Tibial artery (tissue), 4 donors: ENCODE measurements at regions not wholly inside any gene's neighbourhood (a gene's known extent, or its start where the extent isn't known, plus 50 kb on each side); places are given as distances from the start of the nearest gene placed in this dataset.

Experiments
- DNase-seq, 2 donors: peaks; one replicate each; pipeline ENCODE4 v3.0.0-alpha.2; 2019
- H3K27ac ChIP-seq, 2 donors: fragments of 200-600 bp; sonication (generic) in 1 of 2; 1 replicate in 1 of 2; 2 replicates in 1 of 2; pipeline ENCODE4 v1.5.1; 2018 to 2019; ENCODE audit warnings: mild to moderate bottlenecking in 1 of 2
- H3K27me3 ChIP-seq, 2 donors: fragments of 200-600 bp; sonication (generic) in 1 of 2; one replicate each; pipeline versions ENCODE4 v1.5.1 to v1.6.0; 2016 to 2019
- H3K36me3 ChIP-seq, 3 donors: fragments of 200-600 bp; sonication (generic) in 2 of 3; one replicate each; pipeline ENCODE4 v1.5.1; 2016 to 2019; ENCODE audit warnings: mild to moderate bottlenecking in 2 of 3
- H3K4me1 ChIP-seq, 4 donors: fragments of 200-600 bp; sonication (generic) in 2 of 4; 1 replicate in 3 of 4; 2 replicates in 1 of 4; pipeline ENCODE4 v1.5.1; 2016 to 2019
- H3K4me3 ChIP-seq, 2 donors: fragments of 200-600 bp; sonication (generic) in 1 of 2; 1 replicate in 1 of 2; 2 replicates in 1 of 2; pipeline ENCODE4 v1.5.1; 2018 to 2019; ENCODE audit warnings: mild to moderate bottlenecking in 2 of 2
- H3K9me3 ChIP-seq, 3 donors: fragments of 200-600 bp; sonication (generic) in 1 of 3; one replicate each; pipeline ENCODE4 v1.5.1; 2016 to 2019
- intact Hi-C: fragments of 100-400 bp; cut with DNase I; formaldehyde crosslinking; loops from one replicate; pipeline ENCODE4 v1.15.0; 2023; ENCODE audit warnings: low total_unique reads
- TF ChIP-seq, protein P1 (sequence below), 2 experiments: fragments of 200-600 bp in 1 of 2; fragments of 450-650 bp in 1 of 2; IDR thresholded peaks; one replicate each; pipeline ENCODE4 v1.5.1; 2017 to 2019; ENCODE audit warnings: antibody characterized with exemption in 2 of 2, mild to moderate bottlenecking in 1 of 2, moderate library complexity in 1 of 2

DNA sequence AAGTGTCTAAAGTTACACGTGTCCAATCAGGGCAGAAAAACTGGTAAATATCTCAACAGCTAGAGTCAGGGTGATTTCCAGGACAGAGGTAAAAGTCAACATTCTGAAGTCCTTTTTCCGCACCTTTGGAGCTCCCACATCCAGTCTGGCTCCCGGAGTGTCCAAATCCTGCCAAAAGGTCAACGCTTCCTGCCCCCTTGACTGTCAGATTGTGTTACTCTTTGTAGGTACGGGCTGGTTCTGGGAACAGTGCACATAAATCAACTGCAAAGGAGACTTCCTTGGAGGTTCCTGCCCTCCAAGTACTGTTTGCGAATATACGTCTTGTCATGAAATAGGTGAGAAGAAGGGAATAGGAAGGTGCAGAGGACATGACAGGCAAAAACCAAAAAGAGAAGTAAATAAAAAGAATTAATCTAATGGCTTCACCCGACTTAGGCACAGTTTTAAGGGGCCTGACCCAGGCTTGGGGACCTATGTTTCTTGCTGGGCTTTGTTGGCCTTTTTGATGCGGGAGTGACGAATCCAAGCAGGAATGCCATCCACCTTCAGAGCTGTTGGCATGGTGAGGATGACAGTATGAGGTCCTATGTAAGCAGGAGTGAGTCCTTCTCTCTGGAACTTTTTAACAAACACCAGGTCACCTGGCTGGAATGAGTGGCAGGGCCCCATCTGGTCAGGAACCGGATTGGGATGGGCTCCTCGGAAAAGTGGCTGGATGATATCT lies 155.4 kb downstream of the TRIM27 start:
- Histone ChIP-seq H3K9me3 (peaks cover 0 to 6% (median 0%) of the 10 kb centered on the region in 3 donors), H3K4me3 (no peak overlapping the region), H3K27ac (no peak overlapping the region), H3K4me1 (no peaks in the 10 kb centered on the region), H3K27me3 (peaks cover 0 to 92% of the 10 kb centered on the region in 2 donors), H3K36me3 (no peaks in the 10 kb centered on the region)
- intact Hi-C loops, result no loop called here
- DNase-seq, result no peak
- TF ChIP-seq, protein P1, sequence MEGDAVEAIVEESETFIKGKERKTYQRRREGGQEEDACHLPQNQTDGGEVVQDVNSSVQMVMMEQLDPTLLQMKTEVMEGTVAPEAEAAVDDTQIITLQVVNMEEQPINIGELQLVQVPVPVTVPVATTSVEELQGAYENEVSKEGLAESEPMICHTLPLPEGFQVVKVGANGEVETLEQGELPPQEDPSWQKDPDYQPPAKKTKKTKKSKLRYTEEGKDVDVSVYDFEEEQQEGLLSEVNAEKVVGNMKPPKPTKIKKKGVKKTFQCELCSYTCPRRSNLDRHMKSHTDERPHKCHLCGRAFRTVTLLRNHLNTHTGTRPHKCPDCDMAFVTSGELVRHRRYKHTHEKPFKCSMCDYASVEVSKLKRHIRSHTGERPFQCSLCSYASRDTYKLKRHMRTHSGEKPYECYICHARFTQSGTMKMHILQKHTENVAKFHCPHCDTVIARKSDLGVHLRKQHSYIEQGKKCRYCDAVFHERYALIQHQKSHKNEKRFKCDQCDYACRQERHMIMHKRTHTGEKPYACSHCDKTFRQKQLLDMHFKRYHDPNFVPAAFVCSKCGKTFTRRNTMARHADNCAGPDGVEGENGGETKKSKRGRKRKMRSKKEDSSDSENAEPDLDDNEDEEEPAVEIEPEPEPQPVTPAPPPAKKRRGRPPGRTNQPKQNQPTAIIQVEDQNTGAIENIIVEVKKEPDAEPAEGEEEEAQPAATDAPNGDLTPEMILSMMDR (IDR thresholded peaks at IDR 0.05), result no peak

DNA sequence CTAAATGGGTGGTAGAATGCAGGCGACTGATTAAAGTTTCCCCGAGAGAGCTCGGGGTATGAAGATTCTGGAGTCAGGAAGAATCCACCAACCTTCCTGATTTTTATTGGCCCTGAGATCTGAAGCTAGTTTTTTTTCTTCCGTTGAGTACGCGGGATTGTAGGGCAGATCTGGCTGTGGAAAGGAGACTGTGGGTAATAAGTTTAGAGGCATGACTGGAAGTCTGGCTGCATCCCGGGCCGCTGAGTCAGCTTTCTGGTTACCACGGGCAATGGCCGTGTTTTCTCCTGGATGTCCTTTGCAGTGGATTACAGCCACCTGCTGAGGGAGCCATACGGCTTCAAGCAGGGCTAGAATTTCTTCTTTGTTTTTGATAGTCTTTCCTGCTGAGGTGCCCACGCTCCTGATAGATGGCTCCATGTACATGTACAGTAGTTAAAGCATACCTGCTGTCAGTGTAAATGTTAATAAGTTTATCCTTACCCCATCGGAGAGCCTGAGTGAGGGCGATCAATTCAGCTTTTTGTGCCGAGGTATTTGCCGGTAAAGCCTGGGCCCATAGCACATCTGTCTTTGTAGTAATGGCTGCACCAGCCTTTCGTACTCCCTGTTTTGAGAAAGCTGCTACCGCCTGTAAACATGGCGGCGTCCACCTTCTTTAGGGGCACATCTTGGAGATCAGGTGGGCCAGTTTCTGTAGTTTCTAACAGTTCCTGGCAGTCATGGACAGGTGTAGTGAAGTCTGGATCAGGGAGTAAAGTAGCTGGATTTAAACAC lies 154.0 kb downstream of the TRIM27 start:
- H3K27me3 ChIP-seq, result peaks cover 0 to 92% of the 10 kb centered on the region in 2 donors
- intact Hi-C loops, result no loop called here
- H3K36me3 ChIP-seq, result no peaks in the 10 kb centered on the region
- no peak overlapping the region for H3K4me3 ChIP-seq
- peaks cover 0 to 5% (median 0%) of the 10 kb centered on the region in 3 donors for H3K9me3 ChIP-seq
- no peaks in the 10 kb centered on the region for H3K4me1 ChIP-seq
- H3K27ac ChIP-seq, result no peak overlapping the region
- TF ChIP-seq, protein P1 (IDR thresholded peaks at IDR 0.05), result no peak
- no peak for DNase-seq

DNA sequence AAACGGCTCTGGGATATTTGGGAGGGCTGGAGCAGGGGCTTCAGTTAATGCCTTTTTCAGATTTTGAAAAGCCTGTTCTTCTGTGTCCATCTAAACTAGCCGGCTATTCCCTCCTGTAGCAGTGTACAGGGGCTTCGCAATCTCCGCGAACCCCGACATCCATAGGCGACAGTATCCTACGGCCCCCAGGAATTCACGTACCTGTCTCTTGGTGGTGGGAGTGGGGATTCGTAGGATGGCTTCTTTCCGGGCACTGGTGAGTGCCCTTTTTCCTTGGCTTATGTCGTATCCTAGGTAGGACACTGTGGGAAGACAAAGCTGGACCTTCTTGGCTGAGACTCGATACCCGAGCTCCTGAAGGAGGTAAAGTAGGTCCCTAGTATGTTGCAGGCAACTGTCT lies 153.1 kb downstream of the TRIM27 start:
- intact Hi-C loops, result no loop called here
- Histone ChIP-seq H3K4me1 (no peaks in the 10 kb centered on the region), H3K9me3 (no peaks in the 10 kb centered on the region), H3K27me3 (peaks cover 0 to 92% of the 10 kb centered on the region in 2 donors), H3K27ac (no peak overlapping the region), H3K4me3 (no peak overlapping the region), H3K36me3 (no peaks in the 10 kb centered on the region)
- TF ChIP-seq, protein P1 (IDR thresholded peaks at IDR 0.05), result no peak
- no peak for DNase-seq

DNA sequence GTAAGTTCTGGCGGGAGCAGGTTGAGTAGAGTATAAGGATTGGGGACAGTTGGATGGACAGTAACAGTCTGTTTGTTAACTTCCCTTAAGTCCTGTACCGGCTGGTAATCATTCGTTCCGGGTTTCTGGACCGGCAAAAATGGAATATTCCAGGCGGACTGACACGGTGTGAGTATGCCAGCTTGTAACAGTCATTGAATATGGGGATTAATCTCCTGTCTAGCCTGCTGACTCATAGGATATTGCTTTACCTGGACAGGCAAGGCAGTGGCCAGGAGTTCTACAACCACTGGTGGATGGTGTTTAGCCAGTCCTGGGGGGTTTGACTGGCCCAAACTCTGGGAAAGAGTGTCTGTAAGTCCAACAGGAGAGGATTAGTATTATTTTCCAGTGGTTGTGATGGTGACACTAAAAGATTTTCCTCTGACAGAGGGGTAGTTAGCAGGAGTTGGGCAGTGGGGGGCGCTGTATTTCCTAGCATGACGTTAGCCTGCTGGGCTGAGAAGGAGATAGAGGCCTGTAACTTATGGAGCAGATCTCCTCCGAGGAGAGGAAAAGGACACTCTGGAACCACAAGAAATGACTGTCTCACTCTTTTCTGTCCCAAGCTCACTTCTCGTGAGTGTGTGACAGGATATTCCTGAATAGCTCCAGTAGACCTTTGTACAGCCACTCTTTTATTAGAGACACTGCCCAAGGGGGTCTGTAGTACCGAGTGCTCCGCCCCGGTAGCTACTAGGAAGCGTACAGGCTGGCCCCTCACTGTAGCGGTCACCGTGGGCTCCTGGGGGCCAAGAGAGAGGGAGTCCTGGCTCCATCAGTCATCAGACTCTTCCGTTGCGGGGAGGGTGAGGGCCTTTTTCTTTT lies 152.2 kb downstream of the TRIM27 start:
- Histone ChIP-seq H3K4me1 (no peaks in the 10 kb centered on the region), H3K4me3 (no peak overlapping the region), H3K36me3 (no peaks in the 10 kb centered on the region), H3K9me3 (no peaks in the 10 kb centered on the region), H3K27me3 (peaks cover 0 to 97% of the 10 kb centered on the region in 2 donors), H3K27ac (no peak overlapping the region)
- TF ChIP-seq, protein P1 (IDR thresholded peaks at IDR 0.05), result no peak
- intact Hi-C loops, result no loop called here
- no peak for DNase-seq

DNA sequence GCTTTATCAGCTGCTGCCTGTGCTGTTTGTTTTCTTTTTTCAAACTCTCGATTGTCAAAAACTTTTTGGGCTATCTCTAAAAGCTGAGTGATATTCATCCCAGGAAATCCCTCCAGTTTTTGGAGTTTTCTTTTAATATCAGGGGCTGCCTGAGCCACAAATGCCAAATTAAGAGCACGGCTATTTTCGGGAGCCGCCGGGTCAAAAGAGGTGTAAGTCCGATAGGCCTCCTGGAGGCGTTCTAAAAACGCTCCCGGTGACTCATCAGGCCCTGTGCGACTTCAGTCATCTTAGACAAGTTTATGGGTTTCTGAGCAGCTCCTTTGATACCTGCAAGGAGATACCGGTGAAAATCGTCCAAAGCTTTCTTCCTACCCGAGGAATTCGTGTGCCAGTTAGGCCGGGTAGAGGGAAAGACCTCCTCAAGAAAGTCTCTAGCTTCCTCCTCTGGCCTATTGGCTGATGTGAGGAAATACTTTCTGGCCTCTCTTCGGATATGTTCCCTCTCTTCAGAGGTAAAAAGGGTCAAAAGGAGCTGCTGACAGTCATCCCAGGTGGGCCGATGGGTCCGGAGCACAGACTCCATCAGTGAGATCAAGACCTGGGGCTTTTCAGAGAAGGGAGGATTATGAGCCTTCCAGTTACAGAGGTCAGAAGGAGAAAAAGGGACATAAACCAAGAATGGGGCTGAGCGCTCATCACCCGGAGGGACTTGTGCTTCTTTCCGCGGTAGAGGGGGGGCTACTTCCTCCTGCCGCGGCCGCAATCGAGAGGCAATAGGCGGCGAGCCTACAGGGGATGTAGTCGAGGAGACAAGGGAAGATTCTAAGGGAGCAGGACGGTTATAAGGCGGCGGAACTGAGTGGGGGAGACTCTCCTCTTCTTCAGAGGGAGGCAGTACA lies 151.1 kb downstream of the TRIM27 start:
- no peak overlapping the region for H3K27ac ChIP-seq
- H3K36me3 ChIP-seq, result no peaks in the 10 kb centered on the region
- H3K9me3 ChIP-seq, result no peaks in the 10 kb centered on the region
- H3K4me3 ChIP-seq, result no peak overlapping the region
- no peak for DNase-seq
- no peaks in the 10 kb centered on the region for H3K4me1 ChIP-seq
- intact Hi-C loops, result no loop called here
- H3K27me3 ChIP-seq, result peaks cover 0 to 98% of the 10 kb centered on the region in 2 donors
- TF ChIP-seq, protein P1 (IDR thresholded peaks at IDR 0.05), result no peak
